GM21381 (cell line): ENCODE measurements at regions not wholly inside any gene's neighbourhood (a gene's known extent, or its start where the extent isn't known, plus 50 kb on each side); places are given as distances from the start of the nearest gene placed in this dataset.
"Not testable (repeated sequence)": the region's sequence is repeated elsewhere in the genome, so short reads cannot be mapped to it uniquely, and the experiment has no call there.

ENCODE experiments used
- ATAC-seq: cut with Tn5 transposase; IDR thresholded peaks from one replicate; pipeline ENCODE4 v1.9.1; 2021; ENCODE audit warnings: mild to moderate bottlenecking, moderate library complexity; ENCODE audit not compliant: unreplicated experiment

DNA sequence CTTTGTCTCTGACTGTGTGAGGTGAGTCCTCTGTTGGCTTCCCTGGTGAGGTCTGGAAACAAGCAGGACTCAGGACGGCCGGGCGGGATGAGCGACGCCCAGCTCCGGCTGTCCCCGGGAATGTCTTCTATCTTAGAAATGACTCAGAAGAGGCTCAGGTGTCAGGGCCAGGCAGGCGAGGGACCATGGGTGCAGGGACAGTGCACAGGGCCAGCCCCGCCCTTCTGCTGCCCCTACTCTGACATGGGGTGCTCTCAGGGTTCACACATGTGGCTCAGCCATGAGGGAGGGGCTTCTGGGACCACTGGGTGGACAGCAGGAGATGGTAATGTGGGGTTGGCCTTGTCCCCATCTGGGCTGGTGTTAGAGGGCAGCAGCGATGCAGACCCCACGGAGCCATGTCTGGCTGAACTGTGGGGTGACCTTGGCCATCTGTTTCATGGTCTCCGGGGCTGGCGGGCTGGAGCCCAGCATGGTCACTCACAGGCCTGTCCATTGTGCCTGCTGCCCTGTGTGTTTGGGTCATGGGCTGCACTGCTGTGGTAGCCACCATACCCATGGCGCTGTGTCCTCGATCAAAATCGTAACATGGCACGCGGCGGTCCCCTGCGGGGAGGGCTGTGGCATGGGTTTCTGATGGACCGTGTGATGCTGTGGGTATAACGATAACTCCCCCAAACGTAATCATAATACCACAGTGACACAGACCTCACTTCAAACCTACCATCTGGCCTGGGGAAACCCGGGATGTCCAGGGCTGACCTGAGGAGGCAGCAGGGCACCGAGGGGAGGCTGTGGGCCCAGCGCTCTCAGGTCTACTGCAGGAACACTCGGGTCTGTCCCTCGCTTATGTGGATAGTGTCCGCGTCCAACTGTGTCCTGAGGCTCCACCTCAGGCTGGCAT, 368.8 kb downstream of the TMEM121 start:
- ATAC-seq = no peak

GRCh38 chr14:105896206-105896605, 369.8 kb downstream of the TMEM121 start:
- not testable (repeated sequence) for ATAC-seq

GRCh38 chr14:105896961-105897724, 370.8 kb downstream of the TMEM121 start:
- not testable (repeated sequence) for ATAC-seq

DNA sequence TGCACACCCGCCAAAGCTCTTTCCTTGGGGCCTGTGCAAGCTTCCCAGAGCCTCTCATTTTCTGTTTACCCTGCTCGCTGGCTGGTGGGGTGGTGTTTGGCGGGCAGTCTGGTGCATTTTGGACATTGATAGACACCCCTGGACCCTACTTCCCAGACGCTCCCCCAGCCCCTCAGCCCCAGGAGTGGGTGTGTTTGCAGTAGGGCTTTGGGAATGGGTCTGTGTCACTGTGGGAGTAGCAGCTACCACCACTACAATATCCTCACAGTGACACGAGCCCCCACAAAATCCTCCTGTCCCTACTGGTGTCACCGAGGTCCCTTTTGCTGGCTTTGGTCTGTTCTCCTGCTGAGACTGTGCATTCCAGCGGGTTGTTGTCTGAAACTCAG, 371.3 kb downstream of the TMEM121 start:
- ATAC-seq = no peak

DNA sequence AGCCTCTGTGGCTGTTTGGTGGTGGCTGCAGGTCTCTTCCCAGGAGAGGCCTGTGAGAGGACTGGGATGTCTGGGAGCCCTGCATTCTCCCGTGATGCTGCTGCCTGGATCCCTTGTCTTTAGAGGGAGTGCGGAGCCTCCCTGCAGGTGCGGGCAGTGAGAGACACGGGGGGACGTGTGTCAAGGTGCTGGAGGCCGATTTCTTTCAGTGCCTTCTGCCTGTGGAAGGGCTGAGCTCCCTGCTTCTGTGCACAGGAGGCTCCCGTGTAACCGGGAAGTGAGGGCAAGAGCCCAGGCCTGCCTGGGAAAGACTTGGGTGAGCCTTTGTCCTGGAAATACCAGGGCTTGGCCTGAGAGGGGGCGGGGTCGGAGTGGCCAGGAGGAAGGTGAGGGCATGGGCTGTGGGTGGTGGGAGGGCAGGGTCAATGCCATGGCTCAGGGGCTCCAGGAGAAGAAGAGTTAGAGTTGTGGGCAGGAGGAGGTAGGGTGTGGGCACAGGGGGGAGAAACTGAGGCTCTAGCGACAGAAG, 372.2 kb downstream of the TMEM121 start:
- no peak for ATAC-seq

- no peak for ATAC-seq
Measured at GRCh38 chr14:105899071-105899641, 372.8 kb downstream of the TMEM121 start.

DNA sequence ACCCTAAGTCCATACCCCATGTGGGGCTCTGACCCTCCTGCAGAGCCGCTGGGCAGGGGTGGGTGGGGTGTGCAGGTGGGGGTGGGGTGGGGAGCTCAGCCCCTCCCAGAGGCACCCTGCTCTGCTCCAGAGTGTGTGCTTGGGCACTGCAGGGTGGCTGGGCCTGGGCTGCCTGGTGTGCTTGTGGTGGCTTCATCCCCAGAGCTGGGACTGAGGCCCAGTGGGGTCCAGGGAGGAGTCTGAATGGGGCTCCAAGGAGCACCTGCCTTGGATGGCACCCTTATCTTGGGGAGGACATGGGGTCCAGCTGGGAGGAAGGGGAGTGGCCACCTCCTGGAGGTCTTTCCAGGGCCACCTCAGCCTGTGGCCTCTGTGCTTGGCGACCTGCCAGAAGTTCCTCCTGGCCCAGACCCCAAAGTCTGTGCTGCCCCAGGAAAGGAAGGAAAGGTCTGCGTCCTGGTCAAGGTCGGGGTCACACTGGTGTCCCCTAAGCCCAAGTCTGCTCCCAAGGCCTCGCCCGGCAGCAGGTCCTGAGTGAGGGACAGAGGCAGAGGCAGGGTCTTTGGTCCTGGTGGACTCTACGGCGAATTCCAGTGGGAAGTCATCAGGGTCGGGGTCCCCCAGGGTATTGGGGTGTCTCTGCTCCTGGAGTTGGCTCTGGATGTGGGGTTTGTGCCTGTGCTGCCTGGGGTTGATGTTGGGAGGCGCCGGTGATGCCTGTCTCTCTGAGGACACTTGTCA, 373.4 kb downstream of the TMEM121 start:
- ATAC-seq = no peak

DNA sequence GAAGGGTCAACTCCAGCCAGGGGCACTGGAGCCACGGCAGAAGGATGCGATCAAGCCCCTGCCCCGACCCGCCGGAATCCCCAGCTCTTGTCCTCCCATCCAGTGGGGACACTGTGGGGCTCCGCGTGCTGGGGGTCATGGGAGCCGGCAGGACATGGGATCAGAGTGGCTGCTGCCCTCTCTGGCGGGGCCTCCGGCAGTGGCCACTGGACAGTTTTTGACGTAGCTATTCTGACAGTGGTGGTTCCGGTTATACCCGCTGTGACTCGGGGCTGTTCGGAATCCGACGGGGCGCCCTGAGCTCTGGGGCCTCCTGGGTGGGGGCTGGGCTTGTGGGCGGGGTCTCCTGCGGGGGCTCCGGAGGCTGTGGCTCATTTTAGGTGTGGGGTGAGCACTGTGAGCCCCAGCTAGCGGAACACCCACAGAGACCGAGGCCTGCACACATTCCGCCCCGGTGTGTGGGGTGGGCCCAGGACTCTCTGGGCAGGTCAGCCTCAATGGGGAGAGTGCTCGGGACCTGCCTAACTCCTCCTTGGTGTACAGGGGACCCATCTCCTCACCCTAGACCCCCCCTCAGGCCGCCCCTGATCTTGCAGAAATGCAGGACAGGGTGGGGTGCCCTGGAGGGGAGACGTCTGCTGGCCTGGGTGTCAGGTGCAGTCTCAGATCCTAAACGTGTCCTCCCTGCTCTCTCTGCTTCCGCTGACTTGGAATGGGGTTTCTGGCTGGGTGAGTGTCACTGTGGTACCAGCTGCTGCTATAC, 374.2 kb downstream of the TMEM121 start:
- no peak for ATAC-seq

DNA sequence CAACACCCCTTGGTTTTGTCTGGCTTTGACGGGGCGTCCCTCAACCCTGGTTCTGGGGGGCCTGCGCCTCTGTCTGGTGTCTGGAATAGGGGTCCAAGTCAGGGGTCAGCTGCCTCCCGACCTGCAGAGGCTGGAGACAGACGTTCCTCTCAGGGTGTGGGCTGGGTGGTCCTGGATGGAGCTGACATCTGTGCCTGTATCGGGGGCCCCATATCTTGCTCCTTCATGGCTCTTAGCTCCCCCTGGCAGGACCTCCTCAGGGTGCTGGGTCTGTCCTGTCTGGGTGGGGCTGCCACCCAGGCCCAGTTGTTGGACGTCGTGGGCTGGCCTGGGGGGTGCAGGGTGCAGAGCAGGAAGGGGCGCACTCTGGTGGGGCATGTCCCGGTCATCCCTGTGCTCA, 374.8 kb downstream of the TMEM121 start:
- no peak for ATAC-seq

- ATAC-seq = no peak
Measured at GRCh38 chr14:105902131-105902898, 375.9 kb downstream of the TMEM121 start.

DNA sequence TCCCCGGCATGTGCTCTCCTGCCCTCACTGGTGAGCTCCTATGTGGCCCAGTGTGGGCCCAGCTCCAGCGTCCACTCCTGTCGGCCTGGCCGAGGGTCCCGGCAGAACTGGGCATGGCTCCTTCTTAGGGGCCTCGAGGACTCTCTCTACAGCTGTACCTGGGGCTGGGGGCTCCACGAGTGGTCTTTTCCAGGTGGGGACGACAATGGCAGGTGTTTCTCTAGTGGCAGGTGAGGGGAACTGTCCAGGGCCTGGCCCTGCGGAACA, 376.4 kb downstream of the TMEM121 start:
- not testable (repeated sequence) for ATAC-seq

DNA sequence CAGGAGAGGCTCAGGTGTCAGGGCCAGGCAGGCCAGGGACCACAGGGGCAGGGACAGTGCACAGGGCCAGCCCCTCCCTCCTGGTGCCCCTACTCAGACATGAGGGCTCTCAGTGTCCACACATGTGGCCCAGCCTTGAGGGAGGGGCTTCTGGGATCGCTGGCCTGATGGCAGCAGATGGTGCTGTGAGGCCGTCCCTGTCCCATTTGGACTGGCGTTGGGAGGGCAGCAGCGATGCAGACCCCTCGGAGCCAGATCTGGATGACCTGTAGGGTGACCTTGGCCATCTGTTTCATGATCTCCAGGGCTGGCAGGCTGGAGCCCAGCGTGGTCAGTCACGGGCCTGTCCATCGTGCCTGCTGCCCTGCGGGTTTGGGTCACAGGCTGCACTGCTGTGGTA, 377.6 kb downstream of the TMEM121 start:
- ATAC-seq = no peak

- ATAC-seq = no peak
Measured at GRCh38 chr14:105904379-105904778, 378.0 kb downstream of the TMEM121 start.

- no peak for ATAC-seq
Measured at GRCh38 chr14:105905456-105905855, 379.1 kb downstream of the TMEM121 start.

GRCh38 chr14:105907276-105907675, 380.9 kb downstream of the TMEM121 start:
- ATAC-seq = no peak

- no peak for ATAC-seq
Measured at GRCh38 chr14:105908006-105908405, 381.6 kb downstream of the TMEM121 start.

- ATAC-seq = no peak
Measured at GRCh38 chr14:105908481-105908911, 382.1 kb downstream of the TMEM121 start.

DNA sequence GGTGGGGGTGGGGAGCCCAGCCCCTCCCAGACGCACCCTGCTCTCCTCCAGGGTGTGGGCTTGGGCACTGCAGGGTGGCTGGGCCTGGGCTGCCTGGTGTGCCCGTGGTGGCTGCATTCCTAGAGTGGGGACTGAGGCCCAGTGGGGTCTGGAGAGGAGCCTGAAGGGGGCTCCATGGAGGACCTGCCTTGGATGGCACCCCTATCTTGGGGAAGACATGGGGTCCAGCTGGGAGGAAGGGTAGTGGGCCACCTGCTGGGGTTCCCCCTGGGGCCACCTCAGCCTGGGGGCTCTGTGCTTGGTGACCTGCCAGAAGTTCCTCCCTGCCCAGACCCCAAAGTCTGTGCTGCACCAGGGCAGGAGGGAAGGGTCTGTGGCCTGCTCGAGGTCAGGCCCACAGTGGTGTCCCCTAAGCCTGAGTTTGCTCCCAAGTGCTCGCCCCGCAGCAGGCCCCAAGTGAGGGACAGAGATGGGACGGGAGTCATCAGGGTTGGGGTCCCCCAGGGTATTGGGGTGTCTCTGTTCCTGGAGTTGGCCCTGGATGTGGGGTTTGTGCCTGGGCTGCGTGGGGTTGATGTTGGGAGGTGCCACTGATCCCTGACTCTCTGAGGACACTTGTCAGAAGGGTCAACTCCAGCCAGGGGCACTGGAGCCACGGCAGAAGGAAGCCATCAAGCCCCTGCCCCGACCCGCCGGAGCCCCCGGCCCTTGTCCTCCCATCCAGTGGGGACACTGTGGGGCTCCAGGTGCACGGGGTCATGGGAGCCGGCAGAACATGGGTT, 382.9 kb downstream of the TMEM121 start:
- no peak for ATAC-seq

DNA sequence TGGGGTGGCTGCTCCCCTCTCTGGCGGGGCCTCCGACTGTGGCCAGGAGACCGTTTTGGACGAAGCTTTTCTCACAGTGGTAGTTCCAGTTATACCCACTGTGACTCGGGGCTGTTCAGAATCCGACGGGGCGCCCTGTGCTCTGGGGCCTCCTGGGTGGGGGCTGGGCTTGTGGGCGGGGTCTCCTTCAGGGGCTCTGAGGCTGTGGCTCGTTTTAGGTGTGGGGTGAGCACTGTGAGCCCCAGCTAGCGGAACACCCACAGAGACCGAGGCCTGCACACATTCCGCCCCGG, 383.4 kb downstream of the TMEM121 start:
- not testable (repeated sequence) for ATAC-seq
